ENCODE measurements at regions not wholly inside any gene's neighbourhood (a gene's known extent, or its start where the extent isn't known, plus 50 kb on each side); places are given as distances from the start of the nearest gene placed in this dataset.

GRCh38 chrX:9330249-9330982 is 134.4 kb upstream of the TBL1X start:
- no TSS peak for BruUV-seq (replicated peaks)
- CTCF ChIA-PET = no interaction called here
- intact Hi-C loops (cut with micrococcal nuclease; ENCODE audit: unreplicated experiment) = no loop called here

GRCh38 chrX:9333873-9334560 is 130.8 kb upstream of the TBL1X start:
- TF ChIP-seq, protein P1, sequence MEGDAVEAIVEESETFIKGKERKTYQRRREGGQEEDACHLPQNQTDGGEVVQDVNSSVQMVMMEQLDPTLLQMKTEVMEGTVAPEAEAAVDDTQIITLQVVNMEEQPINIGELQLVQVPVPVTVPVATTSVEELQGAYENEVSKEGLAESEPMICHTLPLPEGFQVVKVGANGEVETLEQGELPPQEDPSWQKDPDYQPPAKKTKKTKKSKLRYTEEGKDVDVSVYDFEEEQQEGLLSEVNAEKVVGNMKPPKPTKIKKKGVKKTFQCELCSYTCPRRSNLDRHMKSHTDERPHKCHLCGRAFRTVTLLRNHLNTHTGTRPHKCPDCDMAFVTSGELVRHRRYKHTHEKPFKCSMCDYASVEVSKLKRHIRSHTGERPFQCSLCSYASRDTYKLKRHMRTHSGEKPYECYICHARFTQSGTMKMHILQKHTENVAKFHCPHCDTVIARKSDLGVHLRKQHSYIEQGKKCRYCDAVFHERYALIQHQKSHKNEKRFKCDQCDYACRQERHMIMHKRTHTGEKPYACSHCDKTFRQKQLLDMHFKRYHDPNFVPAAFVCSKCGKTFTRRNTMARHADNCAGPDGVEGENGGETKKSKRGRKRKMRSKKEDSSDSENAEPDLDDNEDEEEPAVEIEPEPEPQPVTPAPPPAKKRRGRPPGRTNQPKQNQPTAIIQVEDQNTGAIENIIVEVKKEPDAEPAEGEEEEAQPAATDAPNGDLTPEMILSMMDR (IDR thresholded peaks at IDR 0.05; ENCODE audit: unreplicated experiment) = no peak
- H3K27ac Mint-ChIP-seq (ENCODE audit: unreplicated experiment) = no peak overlapping the region
- CTCF ChIA-PET = interaction anchor here (0.7 kb wide), 1 partner anchor 21 kb away, joined by 3 read pairs; no protein-coding TSS in a partner anchor
- H3K36me3 Mint-ChIP-seq (ENCODE audit: insufficient read depth, unreplicated experiment) = no peaks in the 10 kb centered on the region
- peaks cover 16% of the 10 kb centered on the region for H3K4me1 Mint-ChIP-seq (ENCODE audit: low read depth, unreplicated experiment)
- intact Hi-C loops (cut with micrococcal nuclease; ENCODE audit: unreplicated experiment) = no loop called here
- H3K27me3 Mint-ChIP-seq (ENCODE audit: unreplicated experiment) = no peaks in the 10 kb centered on the region
- BruUV-seq (replicated peaks) = no TSS peak
- H3K9me3 Mint-ChIP-seq (ENCODE audit: low read depth, unreplicated experiment) = no peaks in the 10 kb centered on the region
- no peak overlapping the region for H3K4me3 Mint-ChIP-seq (ENCODE audit: low read depth, unreplicated experiment)
- no peak for DNase-seq

More at GRCh38 chrX:9330249-9330982, 134.4 kb upstream of the TBL1X start:
- Mint-ChIP-seq H3K36me3 (ENCODE audit: insufficient read depth, unreplicated experiment) (no peaks in the 10 kb centered on the region), H3K4me3 (ENCODE audit: low read depth, unreplicated experiment) (no peak overlapping the region), H3K27ac (ENCODE audit: unreplicated experiment) (no peak overlapping the region), H3K4me1 (ENCODE audit: low read depth, unreplicated experiment) (peaks cover 16% of the 10 kb centered on the region), H3K9me3 (ENCODE audit: low read depth, unreplicated experiment) (no peaks in the 10 kb centered on the region), H3K27me3 (ENCODE audit: unreplicated experiment) (no peaks in the 10 kb centered on the region)
- DNase-seq = no peak
- TF ChIP-seq, protein P1 (IDR thresholded peaks at IDR 0.05; ENCODE audit: unreplicated experiment) = no peak

DNA sequence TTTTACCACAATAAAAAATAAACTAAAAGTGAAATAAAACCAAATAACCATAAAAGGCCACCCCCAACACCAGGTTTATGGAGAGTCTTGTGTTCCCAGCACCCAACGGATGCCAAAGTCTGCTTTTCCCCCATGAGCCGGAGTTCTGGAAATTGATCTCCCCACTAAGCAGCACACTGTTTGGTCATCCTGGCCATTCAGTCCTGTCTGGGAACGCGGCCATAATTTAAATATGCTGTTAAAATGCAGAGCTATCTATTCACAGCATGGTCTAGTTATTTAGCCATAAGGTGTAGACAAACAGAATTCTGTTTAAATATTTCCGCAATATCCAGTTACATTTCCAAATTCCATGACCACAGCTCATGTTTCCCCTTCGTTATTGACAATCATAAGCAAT is 129.6 kb upstream of the TBL1X start:
- intact Hi-C loops (cut with micrococcal nuclease; ENCODE audit: unreplicated experiment) = no loop called here
- no TSS peak for BruUV-seq (replicated peaks)
- no peaks in the 10 kb centered on the region for H3K36me3 Mint-ChIP-seq (ENCODE audit: insufficient read depth, unreplicated experiment)
- no peaks in the 10 kb centered on the region for H3K27me3 Mint-ChIP-seq (ENCODE audit: unreplicated experiment)
- H3K9me3 Mint-ChIP-seq (ENCODE audit: low read depth, unreplicated experiment) = no peaks in the 10 kb centered on the region
- H3K4me3 Mint-ChIP-seq (ENCODE audit: low read depth, unreplicated experiment) = no peak overlapping the region
- no peak overlapping the region for H3K27ac Mint-ChIP-seq (ENCODE audit: unreplicated experiment)
- CTCF ChIA-PET = interaction anchor here (0.7 kb wide), 1 partner anchor 36 kb away, joined by 3 read pairs; no protein-coding TSS in a partner anchor
- TF ChIP-seq, protein P1 (IDR thresholded peaks at IDR 0.05; ENCODE audit: unreplicated experiment) = no peak
- no peak for DNase-seq
- H3K4me1 Mint-ChIP-seq (ENCODE audit: low read depth, unreplicated experiment) = peaks cover 16% of the 10 kb centered on the region

DNA sequence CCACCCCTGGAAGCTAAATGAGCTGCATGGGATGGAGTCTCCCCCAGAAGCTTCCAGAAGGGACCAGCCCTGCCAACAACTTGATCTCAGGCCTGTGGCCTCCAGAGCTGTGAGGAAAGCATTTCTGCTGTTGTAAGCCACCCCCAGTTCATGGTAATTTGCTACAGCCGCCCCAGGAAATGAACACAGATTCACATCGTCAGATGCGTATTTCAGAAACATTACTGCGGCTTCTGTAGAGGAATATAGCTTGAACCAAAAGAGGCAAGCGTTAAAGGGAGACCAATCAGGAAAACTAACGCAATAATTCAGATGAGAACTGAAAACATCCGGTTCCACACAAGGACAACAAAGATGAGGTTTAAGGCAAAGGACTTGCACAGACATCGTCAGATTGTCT is 128.4 kb upstream of the TBL1X start:
- Mint-ChIP-seq H3K4me3 (ENCODE audit: low read depth, unreplicated experiment) (no peak overlapping the region), H3K4me1 (ENCODE audit: low read depth, unreplicated experiment) (peaks cover 25% of the 10 kb centered on the region), H3K36me3 (ENCODE audit: insufficient read depth, unreplicated experiment) (no peaks in the 10 kb centered on the region), H3K27me3 (ENCODE audit: unreplicated experiment) (no peaks in the 10 kb centered on the region), H3K27ac (ENCODE audit: unreplicated experiment) (no peak overlapping the region), H3K9me3 (ENCODE audit: low read depth, unreplicated experiment) (no peaks in the 10 kb centered on the region)
- CTCF ChIA-PET = interaction anchor here (0.5 kb wide), 1 partner anchor 148 kb away, joined by 5 read pairs; no protein-coding TSS in a partner anchor
- no peak for DNase-seq
- TF ChIP-seq, protein P1 (IDR thresholded peaks at IDR 0.05; ENCODE audit: unreplicated experiment) = no peak
- intact Hi-C loops (cut with micrococcal nuclease; ENCODE audit: unreplicated experiment) = no loop called here
- no TSS peak for BruUV-seq (replicated peaks)
